Right lobe of liver (tissue), 4 donors: ENCODE measurements at regions not wholly inside any gene's neighbourhood (a gene's known extent, or its start where the extent isn't known, plus 50 kb on each side); places are given as distances from the start of the nearest gene placed in this dataset.

Source experiments
- CTCF ChIP-seq, 4 donors: fragments of 200-600 bp in 3 of 4; fragments of 450-650 bp in 1 of 4; IDR thresholded peaks; one replicate each; pipeline versions ENCODE4 v1.5.1 to v1.8.0; 2016 to 2022; ENCODE audit warnings: antibody characterized with exemption in 4 of 4, mild to moderate bottlenecking in 2 of 4
- POLR2A ChIP-seq: fragments of 450-650 bp; IDR thresholded peaks from one replicate; pipeline ENCODE4 v1.6.1; 2017; ENCODE audit warnings: antibody characterized with exemption, mild to moderate bottlenecking
- donor health status: DM: no; HTN: no; CAD: no.
- donor health status: DM: no; HTN: no; CAD: no.
- donor health status: DM: no; HTN: yes; CAD: no.

DNA sequence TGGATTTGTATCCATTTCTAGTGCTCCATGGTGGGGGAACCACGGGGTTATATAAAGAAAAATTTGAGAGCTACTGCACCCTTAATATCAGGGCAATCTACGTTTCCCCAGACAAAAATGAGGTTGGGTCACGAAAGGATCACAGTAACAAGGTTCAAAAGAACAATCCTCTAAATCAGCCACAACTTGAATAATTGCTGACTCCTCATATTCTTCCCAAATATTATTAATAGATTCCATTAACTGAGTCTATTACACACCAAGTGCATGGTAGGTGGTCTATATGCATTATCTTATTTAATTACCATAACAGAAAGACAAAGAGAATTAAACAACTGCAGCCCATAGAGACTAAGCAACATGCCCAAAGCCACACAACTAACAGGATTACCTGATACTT, 438.2 kb downstream of the ETNK1 start:
- no peak for TF ChIP-seq CTCF (IDR thresholded peaks at IDR 0.05)
- TF ChIP-seq POLR2A, result no peak
